ENCODE measurements at regions not wholly inside any gene's neighbourhood (a gene's known extent, or its start where the extent isn't known, plus 50 kb on each side); places are given as distances from the start of the nearest gene placed in this dataset.
A peak's percentile ranks its signal among the peaks of the same experiment; 100 is the strongest.

DNA sequence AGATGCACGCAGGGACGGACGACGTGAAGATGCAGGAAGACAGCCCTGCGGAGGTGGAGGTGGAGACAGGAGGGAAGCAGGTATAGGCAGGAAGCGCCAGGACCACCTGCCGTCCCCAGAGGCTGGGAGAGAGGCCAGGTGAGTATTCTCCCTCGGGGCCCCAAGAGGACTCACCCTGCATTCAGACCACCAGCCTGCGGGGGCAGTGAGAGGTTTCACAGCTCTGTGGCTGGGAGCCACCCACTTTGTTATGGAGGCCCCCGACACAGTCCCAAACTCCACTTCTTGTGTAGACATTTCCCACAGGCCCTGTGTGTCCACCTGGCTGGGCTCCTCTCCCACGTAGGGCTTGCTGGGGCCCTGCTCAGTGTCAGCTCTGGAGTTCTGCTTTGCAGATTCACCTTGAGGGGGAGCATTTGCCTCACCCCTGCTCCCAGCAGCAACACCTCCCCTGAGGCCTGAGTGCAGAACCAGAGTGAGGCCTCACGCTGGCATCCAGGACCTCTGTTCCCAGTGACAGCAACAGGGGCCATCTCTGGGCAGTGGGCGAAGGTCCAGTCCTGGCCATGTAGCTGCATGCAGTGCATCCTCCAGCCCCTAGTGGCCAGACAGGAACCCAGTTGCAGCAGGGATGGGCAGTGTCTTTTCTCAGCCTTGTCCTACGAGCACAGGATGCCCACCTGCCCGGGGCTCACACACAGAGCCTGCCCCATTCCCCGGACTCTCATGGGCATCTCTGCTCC is 119.4 kb upstream of the IQSEC1 start:
- H3K27me3 ChIP-seq (replicated peaks in 1 of 2; ENCODE audit: control insufficient read depth in 2 of 2, insufficient read depth in 2 of 2, low read length in 1 of 2), result peaks cover 3 to 5% of the 10 kb centered on the region in 2 experiments; a peak in 3 of 4 replicates
- H3K9ac ChIP-seq (ENCODE audit: control insufficient read depth, insufficient read depth, low read length), result no peak overlapping the region
- H3K27ac ChIP-seq (ENCODE audit: control insufficient read depth, insufficient read depth), result no peak overlapping the region
- no TSS peak for BruUV-seq (replicated peaks)
- no peak overlapping the region for H2AFZ ChIP-seq (ENCODE audit: control insufficient read depth, low read depth, low read length)
- intact Hi-C loops (cut with micrococcal nuclease; ENCODE audit: unreplicated experiment) (no loop called here), in situ Hi-C loops (cut with MboI) (no loop called here)
- FAIRE-seq (no peak), DNase-seq (ENCODE audit: low read depth, low spot score) (no peak), ATAC-seq (peak; percentile 63)
- H4K20me1 ChIP-seq (ENCODE audit: control insufficient read depth, insufficient read depth), result no peaks in the 10 kb centered on the region
- no peaks in the 10 kb centered on the region for H3K36me3 ChIP-seq (ENCODE audit: control insufficient read depth in 2 of 2, insufficient read depth in 2 of 2, low read length in 1 of 2)
- 39% methylated on average over 16 of the region's 16 CpGs for WGBS (ENCODE audit: insufficient coverage, insufficient replicate concordance, low lambda C conversion rate, missing lambda C conversion rate)
- H3K9me3 ChIP-seq (replicated peaks; ENCODE audit: control insufficient read depth, insufficient read depth, low read length), result no peaks in the 10 kb centered on the region
- H3K4me2 ChIP-seq (ENCODE audit: control insufficient read depth, insufficient read depth), result no peak overlapping the region
- RAD21 ChIA-PET (ENCODE audit: unreplicated experiment), result interaction anchor here (0.7 to 1.4 kb wide), 3 partner anchors 163 to 260 kb away, joined by 3 to 4 read pairs (median 3); no protein-coding TSS in a partner anchor
- H3K4me1 ChIP-seq (ENCODE audit: control insufficient read depth, insufficient read depth, low read length), result no peaks in the 10 kb centered on the region
- CTCF ChIA-PET, result interaction anchor here (1.0 kb wide), 1 partner anchor 90 kb away, joined by 4 read pairs; no protein-coding TSS in a partner anchor
- H3K4me3 ChIP-seq, result no peak overlapping the region
- TF ChIP-seq RAD21 (IDR thresholded peaks at IDR 0.05; ENCODE audit: insufficient read depth, low read depth, low read length) (no peak), SIN3A (IDR thresholded peaks at IDR 0.05; ENCODE audit: low read depth, low read length) (no peak), NFYA (IDR thresholded peaks at IDR 0.05; ENCODE audit: borderline replicate concordance, low read depth, low read length) (no peak), TCF12 (IDR thresholded peaks at IDR 0.05; ENCODE audit: low read depth, low read length) (no peak), SREBF1 (IDR thresholded peaks at IDR 0.05; ENCODE audit: low read length) (no peak), IKZF1 (conservative IDR thresholded peaks at IDR 0.05) (no peak)
- TF ChIP-seq, protein P1, sequence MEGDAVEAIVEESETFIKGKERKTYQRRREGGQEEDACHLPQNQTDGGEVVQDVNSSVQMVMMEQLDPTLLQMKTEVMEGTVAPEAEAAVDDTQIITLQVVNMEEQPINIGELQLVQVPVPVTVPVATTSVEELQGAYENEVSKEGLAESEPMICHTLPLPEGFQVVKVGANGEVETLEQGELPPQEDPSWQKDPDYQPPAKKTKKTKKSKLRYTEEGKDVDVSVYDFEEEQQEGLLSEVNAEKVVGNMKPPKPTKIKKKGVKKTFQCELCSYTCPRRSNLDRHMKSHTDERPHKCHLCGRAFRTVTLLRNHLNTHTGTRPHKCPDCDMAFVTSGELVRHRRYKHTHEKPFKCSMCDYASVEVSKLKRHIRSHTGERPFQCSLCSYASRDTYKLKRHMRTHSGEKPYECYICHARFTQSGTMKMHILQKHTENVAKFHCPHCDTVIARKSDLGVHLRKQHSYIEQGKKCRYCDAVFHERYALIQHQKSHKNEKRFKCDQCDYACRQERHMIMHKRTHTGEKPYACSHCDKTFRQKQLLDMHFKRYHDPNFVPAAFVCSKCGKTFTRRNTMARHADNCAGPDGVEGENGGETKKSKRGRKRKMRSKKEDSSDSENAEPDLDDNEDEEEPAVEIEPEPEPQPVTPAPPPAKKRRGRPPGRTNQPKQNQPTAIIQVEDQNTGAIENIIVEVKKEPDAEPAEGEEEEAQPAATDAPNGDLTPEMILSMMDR (IDR thresholded peaks at IDR 0.05 in 2 of 3, conservative IDR thresholded peaks at IDR 0.05 in 1 of 3; ENCODE audit: control insufficient read depth in 2 of 3, extremely low read depth in 1 of 3, insufficient read depth in 1 of 3, low read depth in 3 of 3, low read length in 3 of 3), result peak; percentile 5 to 48 (median 25); a peak in 3 of 6 replicates
- POLR2A ChIA-PET, result no interaction called here
- H3K79me2 ChIP-seq (ENCODE audit: control insufficient read depth, insufficient read depth, low read length), result no peaks in the 10 kb centered on the region
- SMC1A ChIA-PET (ENCODE audit: uncharacterized antibody, unreplicated experiment), result no interaction called here
